ENCODE measurements at regions not wholly inside any gene's neighbourhood (a gene's known extent, or its start where the extent isn't known, plus 50 kb on each side); places are given as distances from the start of the nearest gene placed in this dataset.

DNA sequence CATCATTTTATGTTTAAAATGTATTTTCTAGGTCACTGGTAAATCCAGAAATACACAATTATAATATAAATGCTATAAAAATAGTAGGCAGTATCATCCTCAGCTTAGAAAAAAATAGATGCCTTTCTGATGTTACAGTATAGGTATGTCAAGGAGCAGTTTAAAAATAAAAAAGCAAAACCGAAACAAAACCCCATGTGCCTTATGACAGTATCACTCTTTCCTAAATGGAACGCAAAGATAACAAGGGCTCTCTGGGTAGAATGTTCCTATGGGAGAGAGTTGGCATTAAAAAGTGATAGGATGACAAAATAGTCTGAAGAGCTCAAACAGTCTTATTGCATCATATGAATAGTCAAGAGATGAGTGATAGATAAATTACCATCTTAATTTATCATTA is 172.1 kb downstream of the DSC3 start:
- peak; percentile 29 for FAIRE-seq
- TF ChIP-seq, protein P1, sequence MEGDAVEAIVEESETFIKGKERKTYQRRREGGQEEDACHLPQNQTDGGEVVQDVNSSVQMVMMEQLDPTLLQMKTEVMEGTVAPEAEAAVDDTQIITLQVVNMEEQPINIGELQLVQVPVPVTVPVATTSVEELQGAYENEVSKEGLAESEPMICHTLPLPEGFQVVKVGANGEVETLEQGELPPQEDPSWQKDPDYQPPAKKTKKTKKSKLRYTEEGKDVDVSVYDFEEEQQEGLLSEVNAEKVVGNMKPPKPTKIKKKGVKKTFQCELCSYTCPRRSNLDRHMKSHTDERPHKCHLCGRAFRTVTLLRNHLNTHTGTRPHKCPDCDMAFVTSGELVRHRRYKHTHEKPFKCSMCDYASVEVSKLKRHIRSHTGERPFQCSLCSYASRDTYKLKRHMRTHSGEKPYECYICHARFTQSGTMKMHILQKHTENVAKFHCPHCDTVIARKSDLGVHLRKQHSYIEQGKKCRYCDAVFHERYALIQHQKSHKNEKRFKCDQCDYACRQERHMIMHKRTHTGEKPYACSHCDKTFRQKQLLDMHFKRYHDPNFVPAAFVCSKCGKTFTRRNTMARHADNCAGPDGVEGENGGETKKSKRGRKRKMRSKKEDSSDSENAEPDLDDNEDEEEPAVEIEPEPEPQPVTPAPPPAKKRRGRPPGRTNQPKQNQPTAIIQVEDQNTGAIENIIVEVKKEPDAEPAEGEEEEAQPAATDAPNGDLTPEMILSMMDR (IDR thresholded peaks at IDR 0.05; ENCODE audit: insufficient read depth, missing control alignments), result no peak

DNA sequence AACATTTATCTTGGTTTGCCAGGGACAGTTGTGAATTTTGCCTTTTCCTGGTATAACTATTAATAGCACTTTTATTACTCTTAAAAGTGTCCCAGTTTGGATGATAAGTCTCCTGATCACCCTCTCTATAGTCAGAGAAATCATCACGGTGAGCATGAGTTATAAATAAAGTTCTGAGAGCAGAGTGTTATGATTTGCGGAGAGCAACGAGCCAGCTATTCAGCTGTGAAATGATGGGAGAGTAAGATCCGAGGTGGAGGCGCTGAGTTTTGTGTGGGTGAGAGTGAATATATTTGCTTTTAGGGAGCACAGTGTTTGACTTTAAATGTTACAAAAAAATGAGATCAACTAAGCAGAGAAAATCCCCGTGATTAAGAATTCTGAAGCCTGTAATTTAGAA is 179.6 kb downstream of the DSC3 start:
- FAIRE-seq (no peak), DNase-seq (ENCODE audit: insufficient read length, low spot score) (no peak)
- TF ChIP-seq, protein P1 (IDR thresholded peaks at IDR 0.05; ENCODE audit: insufficient read depth, missing control alignments), result no peak

More for the DNA sequence above, 172.1 kb downstream of the DSC3 start:
- no peak for DNase-seq (ENCODE audit: insufficient read length, low spot score)

DNA sequence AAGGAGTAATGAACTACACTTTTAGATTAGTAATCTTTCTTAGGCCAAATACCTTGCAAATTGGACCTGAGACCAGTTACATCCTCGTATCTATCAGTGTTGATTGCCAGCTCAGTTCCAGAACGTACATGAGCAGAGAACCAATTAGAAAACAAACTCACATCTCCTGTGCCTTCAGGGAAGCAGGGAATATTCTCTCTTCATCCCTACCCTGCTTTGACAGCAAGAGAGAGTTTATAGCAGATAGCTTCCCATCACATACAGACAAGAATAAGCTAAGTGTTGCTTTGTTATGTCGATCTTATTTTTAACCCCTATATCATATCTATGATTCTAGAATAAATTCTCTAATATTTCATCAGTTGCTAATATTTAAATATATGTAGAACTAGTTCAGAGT is 181.8 kb downstream of the DSC3 start:
- DNase-seq (ENCODE audit: insufficient read length, low spot score), result no peak
- no peak for FAIRE-seq
- TF ChIP-seq, protein P1 (IDR thresholded peaks at IDR 0.05; ENCODE audit: insufficient read depth, missing control alignments), result no peak

DNA sequence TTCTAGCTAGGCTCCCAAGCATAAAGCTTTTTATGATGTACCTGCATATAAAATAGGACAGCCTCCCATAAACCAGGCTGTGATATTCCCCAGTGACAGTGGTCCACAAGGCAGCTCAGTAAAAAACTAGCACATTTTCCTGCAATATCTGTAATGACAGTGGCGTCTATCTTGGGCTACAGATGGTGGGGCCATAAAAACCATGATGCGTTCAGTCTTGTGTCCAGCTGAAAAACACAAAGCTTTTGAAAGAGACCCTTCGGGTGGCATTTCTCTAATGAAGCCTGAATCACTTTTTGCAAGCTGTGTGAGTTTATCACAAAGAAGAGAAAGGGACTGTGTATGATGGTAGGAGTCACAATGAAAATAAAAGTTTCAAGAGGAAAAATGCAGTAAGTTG is 183.5 kb downstream of the DSC3 start:
- TF ChIP-seq, protein P1 (IDR thresholded peaks at IDR 0.05; ENCODE audit: insufficient read depth, missing control alignments), result no peak
- no peak for FAIRE-seq
- no peak for DNase-seq (ENCODE audit: insufficient read length, low spot score)

DNA sequence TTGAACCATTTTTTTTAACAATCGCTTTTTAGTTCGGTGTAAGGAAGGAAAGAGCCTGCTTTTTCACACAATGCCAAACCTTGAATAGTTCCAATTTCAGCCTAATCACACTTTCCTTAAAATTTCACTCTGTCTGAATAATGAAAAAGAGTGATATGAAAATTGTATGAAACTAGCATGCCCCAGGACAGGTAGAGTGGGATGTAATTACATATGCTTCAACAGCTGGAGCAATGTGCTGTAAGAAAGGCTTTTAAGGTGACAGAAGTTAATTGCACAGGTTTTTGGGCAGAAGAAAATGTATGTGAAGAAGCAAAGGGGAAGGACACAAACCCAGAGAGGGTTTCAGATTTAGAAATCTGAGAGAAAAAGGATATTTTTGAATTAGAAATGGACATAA is 184.0 kb downstream of the DSC3 start:
- no peak for DNase-seq (ENCODE audit: insufficient read length, low spot score)
- no peak for FAIRE-seq
- TF ChIP-seq, protein P1 (IDR thresholded peaks at IDR 0.05; ENCODE audit: insufficient read depth, missing control alignments), result no peak

DNA sequence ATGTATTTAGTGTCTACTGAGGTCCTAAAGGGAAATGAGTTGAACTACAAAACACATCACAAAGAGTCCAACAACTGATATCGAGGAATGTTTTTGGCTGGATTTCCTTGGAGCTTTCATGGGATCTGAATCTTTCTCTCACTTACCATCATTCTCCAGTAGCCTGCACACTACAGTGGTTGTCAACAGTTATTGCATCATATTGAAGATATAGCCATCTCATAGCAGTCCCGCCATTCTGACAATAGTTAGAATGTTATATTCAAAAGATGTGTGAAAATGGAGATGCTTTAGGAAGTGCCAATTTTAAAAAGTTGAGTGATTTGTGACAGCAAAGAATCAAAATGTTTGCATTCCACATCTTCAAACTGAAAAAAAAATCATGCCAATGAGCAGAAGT is 186.8 kb downstream of the DSC3 start:
- DNase-seq (ENCODE audit: insufficient read length, low spot score), result no peak
- TF ChIP-seq, protein P1 (IDR thresholded peaks at IDR 0.05; ENCODE audit: insufficient read depth, missing control alignments), result no peak
- peak; percentile 63 for FAIRE-seq

DNA sequence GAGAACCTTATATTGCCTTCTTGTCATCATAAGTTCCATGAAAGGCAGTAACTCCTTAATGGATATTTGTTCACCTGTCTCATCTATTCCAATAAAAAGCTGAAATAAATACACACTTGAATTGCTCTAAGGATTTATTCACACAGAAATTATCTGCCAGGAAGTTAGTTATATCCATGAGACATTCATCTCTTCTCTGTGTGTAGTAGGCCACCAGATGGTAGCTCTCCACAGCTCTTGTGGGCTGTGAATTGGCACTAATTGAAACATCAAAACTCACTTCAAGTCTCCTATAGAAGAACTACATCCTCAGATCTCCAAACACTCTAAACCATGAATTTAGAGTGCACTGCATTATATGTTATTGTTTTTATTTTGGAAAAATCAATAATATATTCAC is 189.6 kb downstream of the DSC3 start:
- DNase-seq (ENCODE audit: insufficient read length, low spot score) (no peak), FAIRE-seq (peak; percentile 44)
- TF ChIP-seq, protein P1 (IDR thresholded peaks at IDR 0.05; ENCODE audit: insufficient read depth, missing control alignments), result no peak

Data from D721Med (cell line).